NCI-H2029 treated with DMSO at 0.1 percent for 48 hours (cell line): ENCODE measurements at regions not wholly inside any gene's neighbourhood (a gene's known extent, or its start where the extent isn't known, plus 50 kb on each side); places are given as distances from the start of the nearest gene placed in this dataset.
"Not testable (repeated sequence)": the region's sequence is repeated elsewhere in the genome, so short reads cannot be mapped to it uniquely, and the experiment has no call there.

Experiments used
- DNase-seq: peaks from one replicate; lab custom pipeline; 2025; lab: John Stamatoyannopoulos, UW

GRCh38 chr2:83969085-83969484 lies 490.0 kb downstream of the SUCLG1 start:
- DNase-seq = no peak

- no peak for DNase-seq
These were observed 491.2 kb downstream of the SUCLG1 start for GRCh38 chr2:83967854-83968253.

GRCh38 chr2:83966946-83967345 lies 492.1 kb downstream of the SUCLG1 start:
- not testable (repeated sequence) for DNase-seq

- DNase-seq = no peak
These were observed 497.6 kb downstream of the SUCLG1 start for GRCh38 chr2:83961512-83961911.

GRCh38 chr2:83960371-83960770 lies 498.7 kb downstream of the SUCLG1 start:
- no peak for DNase-seq

GRCh38 chr2:83959266-83959665 lies 499.8 kb downstream of the SUCLG1 start:
- no peak for DNase-seq

- DNase-seq = no peak
These were observed 502.1 kb downstream of the SUCLG1 start for GRCh38 chr2:83956991-83957390.

GRCh38 chr2:83953697-83954096 lies 505.4 kb downstream of the SUCLG1 start:
- DNase-seq = no peak

GRCh38 chr2:83951378-83951947 lies 507.6 kb downstream of the SUCLG1 start:
- no peak for DNase-seq

GRCh38 chr2:83949361-83949760 lies 509.7 kb downstream of the SUCLG1 start:
- DNase-seq = no peak

GRCh38 chr2:83944191-83944590 lies 514.9 kb downstream of the SUCLG1 start:
- DNase-seq = no peak

- no peak for DNase-seq
These were observed 515.8 kb downstream of the SUCLG1 start for GRCh38 chr2:83943265-83943664.

- no peak for DNase-seq
These were observed 517.2 kb downstream of the SUCLG1 start for GRCh38 chr2:83941886-83942285.

- no peak for DNase-seq
These were observed 525.3 kb downstream of the SUCLG1 start for GRCh38 chr2:83933749-83934148.

- DNase-seq = no peak
These were observed 535.5 kb downstream of the SUCLG1 start for GRCh38 chr2:83923531-83923930.

- DNase-seq = no peak
These were observed 542.5 kb downstream of the SUCLG1 start for GRCh38 chr2:83916559-83916958.

GRCh38 chr2:83915381-83915780 lies 543.7 kb downstream of the SUCLG1 start:
- no peak for DNase-seq

- no peak for DNase-seq
These were observed 550.3 kb downstream of the SUCLG1 start for GRCh38 chr2:83908750-83909149.

- no peak for DNase-seq
These were observed 557.8 kb downstream of the SUCLG1 start for GRCh38 chr2:83901317-83901716.

- DNase-seq = no peak
These were observed 558.2 kb downstream of the SUCLG1 start for GRCh38 chr2:83900862-83901261.

- DNase-seq = no peak
These were observed 559.8 kb downstream of the SUCLG1 start for GRCh38 chr2:83899271-83899670.

GRCh38 chr2:83894976-83895375 lies 564.1 kb downstream of the SUCLG1 start:
- no peak for DNase-seq

- no peak for DNase-seq
These were observed 571.3 kb downstream of the SUCLG1 start for GRCh38 chr2:83887757-83888156.

GRCh38 chr2:83879127-83879526 lies 580.0 kb downstream of the SUCLG1 start:
- no peak for DNase-seq

- DNase-seq = not testable (repeated sequence)
These were observed 581.8 kb downstream of the SUCLG1 start for GRCh38 chr2:83877261-83877660.
